ENCODE measurements at regions not wholly inside any gene's neighbourhood (a gene's known extent, or its start where the extent isn't known, plus 50 kb on each side); places are given as distances from the start of the nearest gene placed in this dataset.

- no peak for TF ChIP-seq BCL3 (IDR thresholded peaks at IDR 0.05; ENCODE audit: borderline replicate concordance, insufficient read depth, low read depth, low read length, poor library complexity, severe bottlenecking)
- no peak for TF ChIP-seq E4F1 (IDR thresholded peaks at IDR 0.05; ENCODE audit: borderline replicate concordance, partially characterized antibody)
Observed at GRCh38 chr17:54220829-54221228, 398.1 kb downstream of the KIF2B start (continued).

GRCh38 chr17:54221499-54221898 lies 398.8 kb downstream of the KIF2B start:
- RAD21 ChIA-PET (ENCODE audit: unreplicated experiment): no interaction called here
- no peaks in the 10 kb centered on the region for H4K20me1 ChIP-seq (ENCODE audit: control insufficient read depth, insufficient read depth)
- ATAC-seq: no peak
- POLR2A ChIA-PET: no interaction called here
- intact Hi-C loops (cut with micrococcal nuclease; ENCODE audit: unreplicated experiment) (no loop called here), in situ Hi-C loops (cut with MboI) (no loop called here)
- H3K4me3 ChIP-seq: no peak overlapping the region
- no peak for FAIRE-seq
- H3K79me2 ChIP-seq (ENCODE audit: control insufficient read depth, insufficient read depth, low read length): no peaks in the 10 kb centered on the region
- H3K9ac ChIP-seq (ENCODE audit: control insufficient read depth, insufficient read depth, low read length): no peak overlapping the region
- H3K4me2 ChIP-seq (ENCODE audit: control insufficient read depth, insufficient read depth): no peak overlapping the region
- H3K36me3 ChIP-seq (ENCODE audit: control insufficient read depth in 2 of 2, insufficient read depth in 2 of 2, low read length in 1 of 2): no peaks in the 10 kb centered on the region
- SMC1A ChIA-PET (ENCODE audit: uncharacterized antibody, unreplicated experiment): interaction anchor here (1.0 to 1.2 kb wide), 2 partner anchors 13 to 541 kb away, joined by 3 read pairs; no protein-coding TSS in a partner anchor
- H3K27me3 ChIP-seq (replicated peaks in 1 of 2; ENCODE audit: control insufficient read depth in 2 of 2, insufficient read depth in 2 of 2, low read length in 1 of 2): no peaks in the 10 kb centered on the region
- H3K9me3 ChIP-seq (replicated peaks; ENCODE audit: control insufficient read depth, insufficient read depth, low read length): no peaks in the 10 kb centered on the region
- no peak for DNase-seq (ENCODE audit: low read depth, low spot score)
- WGBS (ENCODE audit: insufficient coverage, insufficient replicate concordance, low lambda C conversion rate, missing lambda C conversion rate): 2% methylated on average over 2 of the region's 2 CpGs
- no TSS peak for BruUV-seq (replicated peaks)
- no peak overlapping the region for H3K27ac ChIP-seq (ENCODE audit: control insufficient read depth, insufficient read depth)
- no peaks in the 10 kb centered on the region for H3K4me1 ChIP-seq (ENCODE audit: control insufficient read depth, insufficient read depth, low read length)
- CTCF ChIA-PET: no interaction called here
- H2AFZ ChIP-seq (ENCODE audit: control insufficient read depth, low read depth, low read length): no peak overlapping the region
- TF ChIP-seq TBL1XR1 (IDR thresholded peaks at IDR 0.05; ENCODE audit: low read depth, low read length): no peak
- no peak for TF ChIP-seq CBFB (IDR thresholded peaks at IDR 0.05; ENCODE audit: low read depth)
- no peak for TF ChIP-seq E2F8 (IDR thresholded peaks at IDR 0.05; ENCODE audit: low read depth, partially characterized antibody)
- TF ChIP-seq PAX8 (IDR thresholded peaks at IDR 0.05): no peak
- no peak for TF ChIP-seq KLF5 (IDR thresholded peaks at IDR 0.05; ENCODE audit: partially characterized antibody)
- no peak for TF ChIP-seq ELK1 (IDR thresholded peaks at IDR 0.05; ENCODE audit: low read depth, low read length)
- TF ChIP-seq ZNF274 (IDR thresholded peaks at IDR 0.05; ENCODE audit: insufficient read depth, insufficient read length): no peak
- TF ChIP-seq CBX5 (IDR thresholded peaks at IDR 0.05; ENCODE audit: low read depth): no peak
- no peak for TF ChIP-seq EED (IDR thresholded peaks at IDR 0.05; ENCODE audit: low read depth)
- no peak for TF ChIP-seq ZNF24 (IDR thresholded peaks at IDR 0.05)
- no peak for TF ChIP-seq TCF3 (IDR thresholded peaks at IDR 0.05; ENCODE audit: borderline replicate concordance, insufficient read depth, low read depth, low read length)
- TF ChIP-seq TCF12 (IDR thresholded peaks at IDR 0.05; ENCODE audit: low read depth, low read length): no peak

All from GM12878 (cell line).